HEK293 (cell line): ENCODE measurements at regions not wholly inside any gene's neighbourhood (a gene's known extent, or its start where the extent isn't known, plus 50 kb on each side); places are given as distances from the start of the nearest gene placed in this dataset.

Experiments used
- CTCF ChIA-PET: fragments of 350-600 bp; formaldehyde crosslinking; extraction: SDS; loops from one replicate; lab custom pipeline; 2021; ENCODE audit warnings: antibody characterized with exemption; lab: Yijun Ruan, JAX
- POLR2A ChIA-PET: fragments of 300-600 bp; formaldehyde crosslinking; extraction: SDS; loops from one replicate; lab custom pipeline; 2020; ENCODE audit warnings: antibody characterized with exemption, inconsistent platforms; lab: Yijun Ruan, JAX
- H3K27ac ChIP-seq: fragments of 200-500 bp; sonication (Bioruptor generic); 2 replicates; pipeline ENCODE4 v1.5.1; 2014; ENCODE audit warnings: low read depth, low read length, control low read depth, inconsistent platforms; ENCODE audit errors: extremely low read depth
- H3K36me3 ChIP-seq, 2 experiments: fragments of 200-500 bp in 1 of 2; sonication (Bioruptor generic) in 1 of 2; 1 replicate in 1 of 2; 2 replicates in 1 of 2; pipeline ENCODE4 v1.5.1; 2014 to 2017; ENCODE audit warnings: inconsistent platforms in 2 of 2, low read length in 2 of 2; ENCODE audit not compliant: control insufficient read depth in 2 of 2, insufficient read depth in 1 of 2
- H3K4me1 ChIP-seq: fragments of 200-500 bp; sonication (Bioruptor generic); 2 replicates; pipeline ENCODE4 v1.5.1; 2014; ENCODE audit warnings: mild to moderate bottlenecking, low read length, inconsistent platforms; ENCODE audit not compliant: control insufficient read depth, insufficient read depth
- H3K4me3 ChIP-seq: 2 replicates; pipeline ENCODE4 v1.5.1; 2011; ENCODE audit warnings: low read depth, mild to moderate bottlenecking, control low read depth, low read length, moderate library complexity
- H3K9me3 ChIP-seq: fragments of 200-500 bp; sonication (Bioruptor generic); 2 replicates; pipeline ENCODE4 v1.5.1; 2014; ENCODE audit warnings: low read depth, low read length, inconsistent platforms; ENCODE audit not compliant: control insufficient read depth, insufficient read depth
- ATF2 ChIP-seq: fragments of 450-650 bp; formaldehyde crosslinking; IDR thresholded peaks from 2 replicates; pipeline ENCODE4 v1.5.1; 2016; ENCODE audit warnings: missing biosample characterization, missing genetic modification characterization, low read depth
- KLF16 ChIP-seq: fragments of 450-650 bp; formaldehyde crosslinking; IDR thresholded peaks from 2 replicates; pipeline ENCODE4 v1.5.1; 2017; ENCODE audit warnings: missing biosample characterization, missing genetic modification characterization
- SCRT1 ChIP-seq: fragments of 450-650 bp; formaldehyde crosslinking; IDR thresholded peaks from 2 replicates; pipeline ENCODE4 v1.5.1; 2016; ENCODE audit warnings: missing biosample characterization, missing genetic modification characterization, borderline replicate concordance
- TRIM28 ChIP-seq: IDR thresholded peaks from 2 replicates; pipeline ENCODE4 v1.6.1; 2011; ENCODE audit warnings: low read length, control low read depth, borderline replicate concordance
- ZBTB8A ChIP-seq: fragments of 450-650 bp; formaldehyde crosslinking; IDR thresholded peaks from 2 replicates; pipeline ENCODE4 v1.5.1; 2016; ENCODE audit warnings: missing biosample characterization, missing genetic modification characterization
- ZNF132 ChIP-seq: fragments of 450-650 bp; formaldehyde crosslinking; IDR thresholded peaks from 2 replicates; pipeline ENCODE4 v1.5.1; 2017; ENCODE audit warnings: missing biosample characterization, missing genetic modification characterization, borderline replicate concordance
- ZNF138 ChIP-seq: fragments of 450-650 bp; formaldehyde crosslinking; IDR thresholded peaks from 2 replicates; pipeline ENCODE4 v1.5.1; 2016; ENCODE audit warnings: missing biosample characterization, missing genetic modification characterization, borderline replicate concordance
- ZNF146 ChIP-seq: fragments of 450-650 bp; formaldehyde crosslinking; IDR thresholded peaks from 2 replicates; pipeline ENCODE4 v1.5.1; 2016; ENCODE audit warnings: missing biosample characterization, missing genetic modification characterization
- ZNF175 ChIP-seq: fragments of 450-650 bp; formaldehyde crosslinking; IDR thresholded peaks from 2 replicates; pipeline ENCODE4 v1.5.1; 2016; ENCODE audit warnings: missing biosample characterization, missing genetic modification characterization
- ZNF18 ChIP-seq: fragments of 450-650 bp; formaldehyde crosslinking; IDR thresholded peaks from 2 replicates; pipeline ENCODE4 v1.5.1; 2016; ENCODE audit warnings: missing biosample characterization, missing genetic modification characterization
- ZNF302 ChIP-seq: fragments of 450-650 bp; formaldehyde crosslinking; IDR thresholded peaks from 2 replicates; pipeline ENCODE4 v1.5.1; 2016; ENCODE audit warnings: missing biosample characterization, missing genetic modification characterization, low read depth
- ZNF366 ChIP-seq: fragments of 450-650 bp; formaldehyde crosslinking; conservative IDR thresholded peaks from 2 replicates; pipeline ENCODE4 v1.5.1; 2016; ENCODE audit warnings: missing biosample characterization, missing genetic modification characterization
- ZNF37A ChIP-seq: fragments of 450-650 bp; IDR thresholded peaks from 2 replicates; pipeline ENCODE4 v1.5.1; 2018; ENCODE audit warnings: missing biosample characterization, missing genetic modification characterization
- ZNF391 ChIP-seq: fragments of 450-650 bp; formaldehyde crosslinking; IDR thresholded peaks from 2 replicates; pipeline ENCODE4 v1.5.1; 2016; ENCODE audit warnings: low read depth, missing biosample characterization, missing genetic modification characterization, borderline replicate concordance
- ZNF521 ChIP-seq: fragments of 450-650 bp; formaldehyde crosslinking; IDR thresholded peaks from 2 replicates; pipeline ENCODE4 v1.5.1; 2017; ENCODE audit warnings: missing biosample characterization, mild to moderate bottlenecking, missing genetic modification characterization
- ZNF529 ChIP-seq: fragments of 450-650 bp; formaldehyde crosslinking; IDR thresholded peaks from 2 replicates; pipeline ENCODE4 v1.5.1; 2017; ENCODE audit warnings: missing genetic modification characterization, missing biosample characterization; ENCODE audit not compliant: insufficient replicate concordance
- ZNF549 ChIP-seq: fragments of 450-650 bp; IDR thresholded peaks from 2 replicates; pipeline ENCODE4 v1.5.1; 2018; ENCODE audit warnings: missing biosample characterization, missing genetic modification characterization, mild to moderate bottlenecking, inconsistent platforms, moderate library complexity
- ZNF558 ChIP-seq: fragments of 450-650 bp; formaldehyde crosslinking; IDR thresholded peaks from 2 replicates; pipeline ENCODE4 v1.5.1; 2016; ENCODE audit warnings: missing biosample characterization, missing genetic modification characterization
- ZNF571 ChIP-seq: fragments of 450-650 bp; formaldehyde crosslinking; IDR thresholded peaks from 2 replicates; pipeline ENCODE4 v1.5.0; 2017; ENCODE audit warnings: missing biosample characterization, missing genetic modification characterization
- ZNF704 ChIP-seq: fragments of 450-650 bp; formaldehyde crosslinking; IDR thresholded peaks from 2 replicates; pipeline ENCODE4 v1.5.1; 2016; ENCODE audit warnings: missing biosample characterization, missing genetic modification characterization
- ZNF768 ChIP-seq: fragments of 450-650 bp; formaldehyde crosslinking; IDR thresholded peaks from 2 replicates; pipeline ENCODE4 v1.5.1; 2018; ENCODE audit warnings: missing biosample characterization, mild to moderate bottlenecking, missing genetic modification characterization
- ZXDB ChIP-seq: fragments of 450-650 bp; formaldehyde crosslinking; IDR thresholded peaks from 2 replicates; pipeline ENCODE4 v1.5.1; 2016; ENCODE audit warnings: missing biosample characterization, missing genetic modification characterization

GRCh38 chr3:6736836-6737629 lies 123.9 kb upstream of the GRM7 start:
- Histone ChIP-seq H3K27ac (no peak overlapping the region), H3K4me3 (no peak overlapping the region), H3K9me3 (no peaks in the 10 kb centered on the region), H3K4me1 (no peaks in the 10 kb centered on the region), H3K36me3 (no peaks in the 10 kb centered on the region)
- TF ChIP-seq ZNF302 (tag by site-specific recombination), result no peak
- ChIA-PET POLR2A (no interaction called here), CTCF (no interaction called here)

- Histone ChIP-seq H3K4me3 (no peak overlapping the region), H3K4me1 (no peaks in the 10 kb centered on the region), H3K9me3 (no peaks in the 10 kb centered on the region), H3K27ac (no peak overlapping the region), H3K36me3 (no peaks in the 10 kb centered on the region)
- CTCF ChIA-PET, result no interaction called here
- POLR2A ChIA-PET, result no interaction called here
- TF ChIP-seq ZNF558 (tag by site-specific recombination) (no peak), ZNF704 (tag by site-specific recombination) (no peak), ZNF521 (tag by site-specific recombination) (no peak), TRIM28 (no peak), ZNF138 (no peak)
These were observed 123.3 kb upstream of the GRM7 start for GRCh38 chr3:6737630-6738029.

- H3K9me3 ChIP-seq, result no peaks in the 10 kb centered on the region
- no peak overlapping the region for H3K4me3 ChIP-seq
- no peak for TF ChIP-seq ZNF571 (tag by site-specific recombination)
- TF ChIP-seq TRIM28, result no peak
- TF ChIP-seq ZNF175 (tag by site-specific recombination), result no peak
- no peak for TF ChIP-seq SCRT1 (tag by site-specific recombination)
- no peak for TF ChIP-seq ZNF549 (tag by site-specific recombination)
- TF ChIP-seq ATF2 (tag by site-specific recombination), result no peak
- TF ChIP-seq ZNF138, result no peak
- TF ChIP-seq ZXDB (tag by site-specific recombination), result no peak
- no peak for TF ChIP-seq ZBTB8A (tag by site-specific recombination)
- no peak for TF ChIP-seq KLF16
- no peaks in the 10 kb centered on the region for H3K4me1 ChIP-seq
- POLR2A ChIA-PET, result no interaction called here
- CTCF ChIA-PET, result no interaction called here
- H3K36me3 ChIP-seq, result no peaks in the 10 kb centered on the region
- no peak overlapping the region for H3K27ac ChIP-seq
These were observed 121.6 kb upstream of the GRM7 start for GRCh38 chr3:6739288-6739687.

GRCh38 chr3:6743067-6743720 lies 117.7 kb upstream of the GRM7 start:
- ChIA-PET POLR2A (no interaction called here), CTCF (no interaction called here)
- H3K27ac ChIP-seq, result no peak overlapping the region
- no peaks in the 10 kb centered on the region for H3K9me3 ChIP-seq
- no peak overlapping the region for H3K4me3 ChIP-seq
- H3K36me3 ChIP-seq, result no peaks in the 10 kb centered on the region
- TF ChIP-seq ZNF366 (tag by site-specific recombination) (no peak), KLF16 (no peak), ZNF768 (no peak), ZNF146 (tag by site-specific recombination) (no peak), ZNF391 (tag by site-specific recombination) (no peak), ZNF18 (tag by site-specific recombination) (no peak), ZNF529 (tag by site-specific recombination) (no peak), ZNF37A (no peak), ZNF132 (tag by site-specific recombination) (no peak)
- TF ChIP-seq, all 188 proteins: peak for 0
- no peaks in the 10 kb centered on the region for H3K4me1 ChIP-seq
